Stimulated activated naive CD8-positive, alpha-beta T cell treated with anti-CD3 and anti-CD28 coated beads, Interleukin-15, amount 100 ng/mL, for 72 hours (primary cell): ENCODE measurements at regions not wholly inside any gene's neighbourhood (a gene's known extent, or its start where the extent isn't known, plus 50 kb on each side); places are given as distances from the start of the nearest gene placed in this dataset.
A peak's percentile ranks its signal among the peaks of the same experiment; 100 is the strongest.
"Not testable (repeated sequence)": the region's sequence is repeated elsewhere in the genome, so short reads cannot be mapped to it uniquely, and the experiment has no call there.

Source experiments
- ATAC-seq: fragments of 150-1000 bp; cut with Tn5 transposase; 2 replicates; pipeline ENCODE4 v1.10.0; 2021; ENCODE audit warnings: mild to moderate bottlenecking, moderate library complexity
- DNase-seq, 2 donors: peaks; one replicate each; pipeline ENCODE4 v3.0.0; 2021 to 2022
- H3K27ac Mint-ChIP-seq, 2 donors: one replicate each; pipeline ENCODE4 v1.8.0; 2022; ENCODE audit warnings: mild to moderate bottlenecking in 2 of 2, mixed read lengths in 2 of 2, moderate library complexity in 2 of 2
- H3K27me3 Mint-ChIP-seq: one replicate; pipeline ENCODE4 v1.8.0; 2022; ENCODE audit warnings: mixed read lengths
- H3K4me1 Mint-ChIP-seq: one replicate; pipeline ENCODE4 v1.8.0; 2022; ENCODE audit warnings: mild to moderate bottlenecking, mixed read lengths
- H3K4me3 Mint-ChIP-seq, 2 donors: one replicate each; pipeline ENCODE4 v1.8.0; 2022; ENCODE audit warnings: mild to moderate bottlenecking in 2 of 2, mixed read lengths in 2 of 2, moderate library complexity in 1 of 2
- H3K9me3 Mint-ChIP-seq, 2 donors: one replicate each; pipeline ENCODE4 v1.8.0; 2022; ENCODE audit warnings: mixed read lengths in 2 of 2

GRCh38 chr6:11426571-11426970, 111.0 kb upstream of the TMEM170B start:
- no peak overlapping the region for H3K27ac Mint-ChIP-seq
- ATAC-seq = no peak
- H3K4me3 Mint-ChIP-seq = no peak overlapping the region
- H3K4me1 Mint-ChIP-seq = peaks cover 54% of the 10 kb centered on the region
- H3K9me3 Mint-ChIP-seq = no peaks in the 10 kb centered on the region
- DNase-seq = no peak
- peaks cover 7% of the 10 kb centered on the region for H3K27me3 Mint-ChIP-seq

DNA sequence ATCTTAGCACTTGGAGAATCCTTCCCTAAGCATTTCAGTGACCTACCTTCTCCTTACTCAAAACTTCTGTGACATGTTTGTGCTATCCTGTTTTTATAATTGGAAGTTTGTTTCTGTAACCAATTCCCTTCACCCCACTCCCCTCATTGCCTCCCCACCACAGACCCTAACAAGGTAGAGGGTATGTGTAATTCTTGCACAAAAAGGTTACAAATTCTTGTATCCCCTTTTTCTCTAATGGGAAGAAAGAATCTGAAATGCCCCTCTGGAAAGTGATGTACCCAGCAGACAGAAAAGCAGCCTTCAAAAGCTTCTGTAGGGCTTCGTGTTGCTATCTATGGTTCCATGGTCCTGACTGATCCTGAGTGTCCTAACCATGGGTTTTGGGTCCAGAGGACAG, 111.7 kb upstream of the TMEM170B start:
- no peak for DNase-seq
- Mint-ChIP-seq H3K27ac (peak overlapping the region in 1 of 2 donors; percentile 73), H3K9me3 (no peaks in the 10 kb centered on the region), H3K27me3 (peaks cover 7% of the 10 kb centered on the region), H3K4me1 (peaks cover 55% of the 10 kb centered on the region), H3K4me3 (no peak overlapping the region)
- ATAC-seq = no peak

GRCh38 chr6:11425431-11425871, 112.1 kb upstream of the TMEM170B start:
- Mint-ChIP-seq H3K4me3 (no peak overlapping the region), H3K27me3 (peaks cover 7% of the 10 kb centered on the region), H3K4me1 (peaks cover 55% of the 10 kb centered on the region), H3K27ac (peak overlapping the region in 1 of 2 donors; percentile 8), H3K9me3 (no peaks in the 10 kb centered on the region)
- ATAC-seq (no peak), DNase-seq (no peak)

GRCh38 chr6:11424395-11425034, 113.0 kb upstream of the TMEM170B start:
- Mint-ChIP-seq H3K9me3 (no peaks in the 10 kb centered on the region), H3K4me3 (no peak overlapping the region), H3K27me3 (peaks cover 7% of the 10 kb centered on the region), H3K4me1 (peaks cover 46% of the 10 kb centered on the region), H3K27ac (no peak overlapping the region)
- DNase-seq (no peak), ATAC-seq (no peak)

GRCh38 chr6:11423667-11424066, 113.9 kb upstream of the TMEM170B start:
- H3K27ac Mint-ChIP-seq = no peak overlapping the region

GRCh38 chr6:11423072-11423471, 114.5 kb upstream of the TMEM170B start:
- no peak for ATAC-seq
- Mint-ChIP-seq H3K9me3 (no peaks in the 10 kb centered on the region), H3K27ac (no peak overlapping the region), H3K4me3 (no peak overlapping the region), H3K27me3 (peaks cover 7% of the 10 kb centered on the region), H3K4me1 (peaks cover 31% of the 10 kb centered on the region)
- DNase-seq = no peak

More at GRCh38 chr6:11423667-11424066, 113.9 kb upstream of the TMEM170B start:
- no peak for DNase-seq
- Mint-ChIP-seq H3K27me3 (peaks cover 7% of the 10 kb centered on the region), H3K4me1 (peaks cover 37% of the 10 kb centered on the region), H3K9me3 (no peaks in the 10 kb centered on the region), H3K4me3 (no peak overlapping the region)
- ATAC-seq = no peak

GRCh38 chr6:11419763-11420453, 117.6 kb upstream of the TMEM170B start:
- H3K27me3 Mint-ChIP-seq = no peaks in the 10 kb centered on the region
- H3K27ac Mint-ChIP-seq = no peak overlapping the region
- peaks cover 37% of the 10 kb centered on the region for H3K4me1 Mint-ChIP-seq
- peaks cover 0 to 7% of the 10 kb centered on the region in 2 donors for H3K9me3 Mint-ChIP-seq
- no peak overlapping the region for H3K4me3 Mint-ChIP-seq
- no peak for DNase-seq
- no peak for ATAC-seq

GRCh38 chr6:11418290-11418905, 119.2 kb upstream of the TMEM170B start:
- ATAC-seq (no peak), DNase-seq (no peak)
- peaks cover 0 to 7% of the 10 kb centered on the region in 2 donors for H3K9me3 Mint-ChIP-seq
- H3K4me3 Mint-ChIP-seq = no peak overlapping the region
- peaks cover 44% of the 10 kb centered on the region for H3K4me1 Mint-ChIP-seq
- H3K27me3 Mint-ChIP-seq = no peaks in the 10 kb centered on the region
- H3K27ac Mint-ChIP-seq = no peak overlapping the region

- Mint-ChIP-seq H3K4me1 (peaks cover 56% of the 10 kb centered on the region), H3K27me3 (no peaks in the 10 kb centered on the region), H3K27ac (no peak overlapping the region), H3K9me3 (peaks cover 0 to 7% of the 10 kb centered on the region in 2 donors), H3K4me3 (no peak overlapping the region)
- DNase-seq (no peak), ATAC-seq (peak; percentile 35)
Observed at GRCh38 chr6:11416936-11417576, 120.5 kb upstream of the TMEM170B start.

DNA sequence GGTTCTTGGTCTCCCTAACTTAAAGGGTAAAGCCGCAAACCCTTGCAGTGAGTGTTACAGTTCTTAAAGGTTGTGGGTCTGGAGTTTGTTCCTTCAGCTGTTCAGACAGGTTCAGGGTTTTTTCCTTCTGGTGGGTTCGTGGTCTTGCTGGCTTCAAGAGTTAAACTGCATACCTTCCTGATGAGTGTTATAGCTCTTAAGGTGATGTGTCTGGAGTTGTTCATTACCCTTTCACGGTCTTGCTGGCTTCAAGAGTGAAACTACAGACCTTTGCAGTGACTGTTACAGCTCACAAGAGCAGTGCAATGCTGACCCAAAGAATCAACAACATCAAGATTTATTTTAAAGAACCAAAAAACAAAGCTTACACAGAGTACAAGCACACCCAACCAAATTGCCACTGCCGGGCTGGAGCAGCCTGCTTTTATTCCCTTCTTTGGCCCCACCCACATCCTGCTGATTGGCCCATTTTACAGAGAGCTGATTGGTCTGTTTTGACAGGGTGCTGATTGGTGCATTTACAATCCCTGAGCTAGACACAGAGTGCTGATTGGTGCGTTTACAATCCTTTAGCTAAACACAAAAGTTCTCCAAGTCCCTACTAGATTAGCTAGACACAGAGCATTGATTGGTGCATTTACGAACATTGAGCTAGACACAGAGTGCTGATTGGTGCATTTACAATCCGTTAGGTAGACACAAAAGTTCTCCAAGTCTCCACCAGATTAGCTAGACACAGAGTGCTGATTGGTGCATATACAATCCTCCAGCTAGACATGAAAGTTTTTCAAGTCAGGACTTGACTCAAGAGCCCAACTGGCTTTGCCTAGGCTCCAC, 121.2 kb upstream of the TMEM170B start:
- not testable (repeated sequence) for DNase-seq, H3K4me3 Mint-ChIP-seq, H3K27me3 Mint-ChIP-seq, H3K9me3 Mint-ChIP-seq, ATAC-seq, H3K27ac Mint-ChIP-seq
- H3K4me1 Mint-ChIP-seq = peaks cover 56% of the 10 kb centered on the region

- Mint-ChIP-seq H3K4me1 (peaks cover 59% of the 10 kb centered on the region), H3K4me3 (no peak overlapping the region), H3K9me3 (peaks cover 0 to 7% of the 10 kb centered on the region in 2 donors), H3K27me3 (no peaks in the 10 kb centered on the region), H3K27ac (peak overlapping the region in 1 of 2 donors; percentile 17)
- no peak for DNase-seq
- ATAC-seq = no peak
Observed at GRCh38 chr6:11415557-11415956, 122.0 kb upstream of the TMEM170B start.

- DNase-seq (no peak), ATAC-seq (no peak)
- peaks cover 0 to 7% of the 10 kb centered on the region in 2 donors for H3K9me3 Mint-ChIP-seq
- H3K4me3 Mint-ChIP-seq = no peak overlapping the region
- H3K27me3 Mint-ChIP-seq = no peaks in the 10 kb centered on the region
- peaks cover 60% of the 10 kb centered on the region for H3K4me1 Mint-ChIP-seq
- H3K27ac Mint-ChIP-seq = peak overlapping the region in 1 of 2 donors; percentile 53
Observed at GRCh38 chr6:11414176-11414963, 123.2 kb upstream of the TMEM170B start.

GRCh38 chr6:11413728-11414127, 123.8 kb upstream of the TMEM170B start:
- H3K4me1 Mint-ChIP-seq = peaks cover 66% of the 10 kb centered on the region
- no peaks in the 10 kb centered on the region for H3K27me3 Mint-ChIP-seq
- peak overlapping the region; percentile 44 to 54 for H3K4me3 Mint-ChIP-seq
- H3K27ac Mint-ChIP-seq = peak overlapping the region; percentile 66 to 87
- H3K9me3 Mint-ChIP-seq = peaks cover 0 to 7% of the 10 kb centered on the region in 2 donors
- ATAC-seq (peak; percentile 77), DNase-seq (no peak)

DNA sequence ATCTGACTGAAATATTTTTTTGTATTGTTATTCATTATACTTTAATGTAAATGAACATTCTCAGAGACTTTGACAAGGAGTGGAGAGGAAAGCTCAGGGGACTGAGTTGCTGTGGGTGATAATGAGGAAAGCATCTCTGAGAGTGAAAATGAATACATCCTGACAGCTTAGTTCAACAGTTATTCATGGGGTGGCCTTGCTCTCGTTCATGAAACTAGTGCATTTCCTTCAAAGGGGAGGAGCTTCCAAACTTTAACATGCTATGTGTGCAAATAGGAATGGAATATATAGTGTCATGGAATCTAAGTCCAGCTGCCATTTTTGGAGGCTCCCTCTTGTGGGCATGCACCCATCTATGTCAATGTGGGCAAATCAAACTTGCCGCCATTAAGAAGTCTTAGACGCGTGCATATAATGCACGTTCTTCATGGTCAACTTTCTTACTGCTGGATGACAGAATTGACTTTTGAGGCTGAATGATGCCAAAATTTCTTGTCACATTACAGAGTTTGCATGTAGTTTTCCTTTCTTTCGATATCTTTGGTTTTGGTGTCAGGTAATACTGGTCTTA, 124.3 kb upstream of the TMEM170B start:
- H3K4me3 Mint-ChIP-seq = peak overlapping the region; percentile 44 to 54
- DNase-seq = no peak
- H3K27ac Mint-ChIP-seq = peak overlapping the region; percentile 87 to 94
- H3K27me3 Mint-ChIP-seq = no peaks in the 10 kb centered on the region
- H3K9me3 Mint-ChIP-seq = peaks cover 0 to 7% of the 10 kb centered on the region in 2 donors
- H3K4me1 Mint-ChIP-seq = peaks cover 66% of the 10 kb centered on the region
- ATAC-seq = peak; percentile 35
